GM21723 (cell line): ENCODE measurements at regions not wholly inside any gene's neighbourhood (a gene's known extent, or its start where the extent isn't known, plus 50 kb on each side); places are given as distances from the start of the nearest gene placed in this dataset.
A peak's percentile ranks its signal among the peaks of the same experiment; 100 is the strongest.
"Not testable (repeated sequence)": the region's sequence is repeated elsewhere in the genome, so short reads cannot be mapped to it uniquely, and the experiment has no call there.

Experiments used
- ATAC-seq: cut with Tn5 transposase; IDR thresholded peaks from one replicate; pipeline ENCODE4 v1.9.1; 2021; ENCODE audit warnings: mild to moderate bottlenecking, moderate library complexity; ENCODE audit not compliant: unreplicated experiment

GRCh38 chr1:185442050-185442449 lies 125.0 kb upstream of the IVNS1ABP start:
- ATAC-seq: no peak

GRCh38 chr1:185441605-185442004 lies 124.6 kb upstream of the IVNS1ABP start:
- no peak for ATAC-seq

DNA sequence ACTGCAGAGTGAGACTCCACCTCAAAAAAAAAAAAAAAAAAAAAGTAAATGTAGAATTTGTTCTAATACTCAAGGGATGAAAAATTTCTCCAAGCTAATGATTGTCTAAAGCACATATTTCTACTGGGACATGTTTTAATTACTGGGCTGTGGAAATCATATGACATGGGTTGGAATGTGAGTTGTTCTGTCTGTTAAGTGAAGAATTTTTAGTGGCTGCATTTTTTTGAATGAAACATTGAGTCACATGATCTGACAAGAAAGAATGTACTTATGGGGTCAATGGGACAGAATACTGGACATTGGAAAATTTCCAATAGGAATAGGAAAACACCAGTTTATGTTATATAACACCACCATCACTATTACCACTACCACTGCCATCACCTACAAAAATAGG lies 123.8 kb upstream of the IVNS1ABP start:
- no peak for ATAC-seq

DNA sequence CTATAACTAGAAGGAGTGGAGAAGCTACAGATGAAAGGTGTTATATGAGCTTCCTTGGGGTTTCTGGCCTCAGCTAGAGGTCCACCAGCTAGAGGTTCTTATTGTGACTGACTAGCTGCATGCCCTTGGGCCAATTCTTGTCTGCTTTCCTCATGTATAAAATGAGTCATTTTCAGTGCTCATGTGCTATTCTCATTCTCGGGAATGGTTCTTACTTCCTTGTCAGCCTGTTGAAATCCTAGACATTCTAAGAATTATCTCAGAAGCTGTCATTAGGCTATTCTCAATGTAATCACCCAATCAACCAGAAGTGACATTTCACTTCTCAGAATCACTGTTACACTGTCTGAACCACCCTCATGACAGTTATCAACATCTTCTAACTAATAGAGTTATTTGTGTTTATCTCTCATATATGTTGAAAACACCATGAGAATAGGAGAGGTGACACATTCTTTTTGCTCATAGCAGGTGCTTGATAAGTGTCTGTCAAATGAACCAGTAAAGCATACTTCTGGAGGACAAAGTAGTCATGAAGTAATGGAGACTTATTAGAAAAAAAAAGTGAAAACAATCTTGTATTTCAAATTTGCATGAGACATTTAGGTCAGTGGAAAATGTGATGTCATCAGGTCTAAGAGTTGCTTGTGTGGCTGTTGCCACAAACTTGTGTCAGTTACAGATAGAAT lies 122.8 kb upstream of the IVNS1ABP start:
- peak; percentile 78 for ATAC-seq

- no peak for ATAC-seq
These were observed 121.9 kb upstream of the IVNS1ABP start for GRCh38 chr1:185438936-185439335.

DNA sequence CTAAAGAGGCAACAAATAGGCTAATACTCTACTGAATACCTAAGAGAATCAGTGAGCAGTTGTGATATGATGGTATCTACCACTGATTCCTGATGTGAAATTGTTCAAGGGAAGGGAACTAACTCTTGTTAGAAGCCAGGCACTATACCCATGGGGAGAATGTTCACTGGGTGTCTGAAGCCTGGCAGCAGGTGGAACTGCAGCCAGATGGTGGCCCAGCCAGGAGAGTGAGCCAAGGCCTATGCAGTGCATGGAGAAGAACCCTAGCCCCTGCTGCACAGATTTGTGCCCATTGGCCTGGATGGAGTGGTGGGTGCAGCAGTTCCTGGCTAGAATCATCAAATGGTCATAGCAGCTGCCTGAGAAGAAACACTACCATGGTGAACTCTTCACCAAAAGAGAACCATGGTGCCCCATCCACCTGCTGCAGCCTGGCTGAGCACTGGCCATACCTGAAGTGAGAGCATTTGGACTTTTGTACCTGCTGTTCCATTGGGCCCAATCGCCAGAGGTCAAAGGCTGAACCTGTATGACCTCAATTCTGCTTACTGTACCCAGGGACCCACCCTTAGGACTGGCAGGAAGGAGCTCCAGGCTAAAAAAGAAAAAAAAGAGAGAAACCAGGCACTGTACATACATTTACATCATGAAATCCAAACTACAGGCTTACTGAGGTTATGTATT lies 118.8 kb upstream of the IVNS1ABP start:
- no peak for ATAC-seq

GRCh38 chr1:185434721-185435120 lies 117.7 kb upstream of the IVNS1ABP start:
- no peak for ATAC-seq

DNA sequence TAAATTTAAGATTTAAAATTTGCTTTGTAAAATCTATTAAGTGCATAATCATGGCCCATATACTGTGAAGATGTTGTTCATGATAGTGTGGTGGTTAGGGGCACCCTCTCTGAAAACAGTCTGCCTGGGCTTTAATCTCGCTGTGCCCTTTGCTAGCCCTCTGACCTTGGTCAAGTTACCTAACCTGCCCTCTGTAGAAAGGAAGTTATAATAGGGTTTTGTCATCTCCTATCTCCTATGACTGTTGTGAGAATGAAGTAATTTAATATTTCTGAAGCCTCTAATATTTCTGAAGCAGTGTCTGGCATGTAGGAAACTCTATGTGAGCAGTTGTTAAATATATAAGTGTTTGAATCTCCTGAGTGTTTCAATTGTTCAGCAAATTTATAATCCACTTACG lies 116.6 kb upstream of the IVNS1ABP start:
- no peak for ATAC-seq

- no peak for ATAC-seq
These were observed 115.9 kb upstream of the IVNS1ABP start for GRCh38 chr1:185432948-185433347.

- ATAC-seq: no peak
These were observed 114.6 kb upstream of the IVNS1ABP start for GRCh38 chr1:185431612-185432011.

GRCh38 chr1:185429668-185430067 lies 112.6 kb upstream of the IVNS1ABP start:
- ATAC-seq: not testable (repeated sequence)

DNA sequence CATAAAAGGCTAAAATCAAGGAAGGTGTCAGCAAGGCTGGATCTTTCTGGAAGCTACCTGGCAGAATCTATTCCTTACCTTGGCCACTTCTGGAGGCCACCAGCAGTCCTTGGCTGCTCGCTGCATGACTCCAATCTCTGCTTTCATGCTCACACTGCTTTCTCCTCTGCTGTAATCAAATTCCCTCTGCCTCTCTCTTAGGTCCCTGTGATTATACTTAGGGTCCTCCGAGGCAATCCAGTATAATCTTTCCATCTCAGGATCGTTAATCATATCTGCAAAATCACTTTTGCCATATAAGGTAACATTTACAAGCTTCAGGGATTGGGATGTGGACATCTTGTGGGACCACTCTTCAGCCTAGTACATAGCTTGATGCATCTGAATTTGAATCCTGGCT lies 110.7 kb upstream of the IVNS1ABP start:
- no peak for ATAC-seq

DNA sequence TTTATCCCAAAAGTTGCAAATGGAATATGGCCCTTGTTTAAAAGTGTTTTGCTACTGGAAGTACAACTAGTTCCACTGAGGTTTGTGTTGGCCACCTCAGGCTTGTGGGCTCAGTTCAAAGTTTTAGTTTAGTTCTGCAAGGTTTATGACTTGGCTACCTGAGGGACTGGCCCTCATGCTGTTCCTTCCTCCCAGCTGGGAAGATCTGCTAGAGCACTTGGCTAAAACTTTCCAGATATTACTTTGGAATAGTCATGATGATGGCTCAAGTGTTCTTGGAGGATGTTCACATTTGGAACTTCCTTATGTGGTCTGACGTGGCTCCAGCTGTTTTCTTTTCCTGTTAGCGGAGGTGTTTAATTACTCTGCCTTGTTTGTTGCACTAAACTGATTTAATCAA lies 110.2 kb upstream of the IVNS1ABP start:
- no peak for ATAC-seq

DNA sequence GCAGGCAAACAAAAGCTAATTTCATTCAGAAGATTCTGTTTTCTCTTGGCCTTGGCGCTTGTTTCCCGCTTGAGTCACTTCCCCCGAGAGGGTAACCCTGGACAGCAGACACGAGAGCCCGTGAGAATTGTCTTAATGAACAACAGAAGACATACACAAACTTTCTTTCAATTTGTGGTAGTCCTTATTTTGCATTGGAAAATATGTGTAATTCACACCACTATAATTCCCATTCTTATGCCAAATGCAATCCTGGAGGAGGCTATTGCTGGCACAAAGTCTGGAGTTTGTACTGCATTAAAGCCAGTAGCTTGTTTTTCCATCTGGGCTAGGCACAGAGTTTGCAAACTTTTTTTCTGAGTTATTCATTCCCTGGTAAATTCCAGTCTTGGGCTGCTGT lies 109.8 kb upstream of the IVNS1ABP start:
- no peak for ATAC-seq

- ATAC-seq: no peak
These were observed 108.1 kb upstream of the IVNS1ABP start for GRCh38 chr1:185425163-185425562.

DNA sequence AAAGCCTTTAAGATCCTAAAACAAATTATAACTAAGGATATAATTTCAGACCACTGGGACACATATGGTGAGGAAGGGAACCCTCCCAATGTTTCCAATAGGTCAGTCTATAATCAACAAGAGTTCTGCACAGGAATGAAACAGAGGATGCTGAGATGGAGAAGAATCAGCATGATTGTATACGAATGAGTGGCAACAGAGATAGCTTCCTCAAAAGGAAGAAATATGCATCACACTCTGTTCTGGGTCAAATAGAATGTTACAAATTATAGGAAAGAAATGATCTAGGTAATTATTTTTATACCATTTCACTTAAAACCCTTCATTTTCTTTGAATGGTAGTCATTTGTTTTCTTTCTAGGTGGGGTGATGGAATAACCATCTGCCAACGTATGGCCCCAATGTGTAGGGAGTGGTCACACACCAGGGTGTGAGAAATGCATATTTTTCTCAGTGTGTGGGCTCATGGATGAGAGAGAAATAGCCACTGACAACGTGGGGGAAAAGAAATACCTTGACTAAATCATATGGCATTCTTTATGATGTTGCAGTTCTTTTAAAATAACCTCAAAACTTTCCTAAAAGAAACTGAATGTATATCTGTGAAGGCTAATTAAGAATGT lies 104.6 kb upstream of the IVNS1ABP start:
- ATAC-seq: no peak

- ATAC-seq: no peak
These were observed 103.6 kb upstream of the IVNS1ABP start for GRCh38 chr1:185420588-185421081.

GRCh38 chr1:185419718-185420117 lies 102.7 kb upstream of the IVNS1ABP start:
- ATAC-seq: no peak

DNA sequence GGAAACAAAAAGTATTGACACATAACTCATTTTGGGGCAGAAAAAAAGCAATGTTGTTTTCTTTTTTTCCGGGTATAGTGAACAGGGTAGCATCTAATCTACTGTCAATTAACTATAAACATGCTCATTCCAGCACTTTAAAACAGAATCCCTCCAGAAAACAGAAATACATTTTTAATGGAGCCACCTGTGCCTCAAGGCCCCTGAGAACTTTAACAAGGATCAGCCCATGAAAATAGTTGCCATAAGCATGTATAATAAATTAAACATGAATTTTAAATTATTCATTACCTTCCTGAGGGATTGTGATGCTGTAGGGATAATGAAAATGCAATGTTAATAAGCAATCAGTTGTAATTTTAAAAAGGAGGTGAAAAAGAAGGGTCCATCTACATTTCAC lies 101.4 kb upstream of the IVNS1ABP start:
- no peak for ATAC-seq

DNA sequence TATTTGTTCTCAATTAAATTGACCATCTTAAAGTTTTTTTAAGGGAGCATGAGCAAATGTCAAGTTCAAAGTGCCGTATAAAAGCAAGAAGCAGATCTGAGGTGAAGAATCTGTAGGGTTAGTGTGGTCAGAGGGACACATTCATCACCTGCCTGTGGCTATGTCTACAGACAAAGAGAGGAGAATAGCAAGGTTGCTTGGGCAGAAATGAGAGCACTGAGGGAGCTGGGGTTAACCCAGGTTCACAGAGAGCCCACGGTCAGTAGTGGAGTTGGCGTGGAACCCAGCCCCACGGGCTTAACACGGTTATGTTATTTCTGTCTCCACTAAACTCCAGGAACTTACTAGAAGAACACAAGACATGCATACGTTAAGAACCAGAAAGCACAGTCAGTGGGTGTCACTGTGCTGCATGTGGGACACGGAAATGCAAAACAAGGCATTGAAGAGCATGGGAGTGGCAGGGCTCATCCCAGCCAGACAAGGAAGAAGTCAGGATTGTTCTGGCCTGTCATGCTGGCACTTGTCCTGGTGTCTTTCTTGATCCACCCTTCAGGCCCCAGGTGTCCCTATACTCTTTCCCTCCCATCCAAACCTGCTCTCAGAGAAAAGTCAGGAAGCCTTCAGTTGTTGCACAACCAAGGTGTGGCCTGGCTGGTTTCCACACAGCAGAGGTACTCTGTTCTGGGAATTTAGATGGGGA lies 95.5 kb upstream of the IVNS1ABP start:
- no peak for ATAC-seq

DNA sequence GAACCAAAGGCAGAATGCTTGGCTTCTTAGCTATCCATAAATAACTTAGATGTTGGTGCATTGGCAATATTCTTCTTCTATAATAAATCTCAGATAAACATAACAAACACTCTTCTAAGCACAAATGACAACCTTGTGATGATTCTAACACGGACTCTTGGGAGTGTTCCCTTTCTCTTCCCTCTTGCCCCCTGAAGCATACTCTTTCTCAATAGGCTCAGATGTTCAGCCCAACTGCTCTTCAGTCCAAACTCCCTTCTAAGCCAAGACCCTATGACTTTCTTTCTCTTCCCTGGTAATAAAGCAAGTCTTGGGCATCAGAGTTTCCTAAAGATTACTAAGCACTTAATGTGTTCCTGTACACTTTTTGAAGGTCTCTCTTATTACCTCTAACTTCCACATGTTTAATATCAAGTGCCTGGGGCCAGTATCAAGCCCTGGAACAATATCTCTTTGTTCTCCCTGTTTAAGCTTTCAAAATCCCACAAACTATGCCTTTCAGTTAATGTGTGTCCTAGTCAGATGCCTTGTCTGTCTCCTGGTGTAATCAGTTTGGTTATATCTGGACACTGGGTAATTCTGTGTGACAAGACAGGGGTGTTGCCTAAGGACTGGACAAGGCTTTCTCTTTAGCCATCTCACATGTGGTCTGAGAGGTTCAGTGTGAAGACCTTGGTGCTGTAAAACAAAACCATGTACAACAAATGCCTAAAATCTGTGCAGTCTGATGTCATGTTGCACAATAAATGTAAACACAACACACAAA lies 92.9 kb upstream of the IVNS1ABP start:
- ATAC-seq: no peak
